Adipocyte (in vitro differentiated cells): ENCODE measurements at regions not wholly inside any gene's neighbourhood (a gene's known extent, or its start where the extent isn't known, plus 50 kb on each side); places are given as distances from the start of the nearest gene placed in this dataset.
A peak's percentile ranks its signal among the peaks of the same experiment; 100 is the strongest.

Source experiments
- DNase-seq: peaks from one replicate; pipeline ENCODE4 v3.0.0-alpha.2; 2015; ENCODE audit warnings: low read depth
- H3K27me3 ChIP-seq: replicated peaks from 2 replicates; pipeline ENCODE4 v1.7.0; 2013; ENCODE audit warnings: mild to moderate bottlenecking, low read length, moderate library complexity; ENCODE audit not compliant: control insufficient read depth, insufficient read depth
- H3K36me3 ChIP-seq: 2 replicates; pipeline ENCODE4 v1.7.0; 2013; ENCODE audit warnings: low read length, mild to moderate bottlenecking, moderate library complexity; ENCODE audit not compliant: control insufficient read depth, insufficient read depth, severe bottlenecking
- H3K4me1 ChIP-seq: 2 replicates; pipeline ENCODE4 v1.7.0; 2013; ENCODE audit warnings: mild to moderate bottlenecking, low read length, moderate library complexity; ENCODE audit not compliant: control insufficient read depth, insufficient read depth
- H3K4me3 ChIP-seq: 2 replicates; pipeline ENCODE4 v1.7.0; 2013; ENCODE audit warnings: mild to moderate bottlenecking, low read length, moderate library complexity
- H3K9ac ChIP-seq: 2 replicates; pipeline ENCODE4 v1.7.0; 2013; ENCODE audit warnings: mild to moderate bottlenecking, low read length, moderate library complexity
- H3K9me3 ChIP-seq: 2 replicates; pipeline ENCODE4 v1.7.0; 2013; ENCODE audit warnings: mild to moderate bottlenecking, low read length, moderate library complexity; ENCODE audit not compliant: control insufficient read depth

DNA sequence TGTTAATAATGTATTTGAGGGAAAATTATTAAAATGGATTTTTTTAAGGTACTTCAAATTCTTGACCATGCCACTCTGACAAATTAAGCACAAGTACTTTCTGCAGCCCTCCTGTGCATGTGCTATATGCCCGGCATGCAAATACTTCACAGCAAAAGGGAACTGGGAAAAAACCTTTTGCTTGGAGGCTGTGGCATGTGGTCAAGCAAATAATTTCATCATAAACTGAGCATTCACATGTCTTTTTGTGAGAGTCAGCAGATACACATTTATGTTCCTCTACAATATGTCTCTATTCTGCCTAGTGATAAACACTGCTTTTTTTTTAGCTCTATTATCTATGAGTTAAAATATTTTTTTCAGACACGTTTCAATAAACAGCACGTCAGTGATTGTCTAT, 53.7 kb upstream of the SEMA3A start:
- peak; percentile 25 for DNase-seq
- Histone ChIP-seq H3K4me1 (peaks cover 13% of the 10 kb centered on the region), H3K36me3 (no peaks in the 10 kb centered on the region), H3K4me3 (no peak overlapping the region), H3K9ac (no peak overlapping the region), H3K27me3 (no peaks in the 10 kb centered on the region), H3K9me3 (no peaks in the 10 kb centered on the region)

GRCh38 chr7:84247591-84247990, 53.0 kb upstream of the SEMA3A start:
- peak; percentile 27 for DNase-seq
- H3K9ac ChIP-seq = no peak overlapping the region

GRCh38 chr7:84245835-84246234, 51.2 kb upstream of the SEMA3A start:
- DNase-seq = no peak
- Histone ChIP-seq H3K9ac (no peak overlapping the region), H3K36me3 (no peaks in the 10 kb centered on the region)

More at GRCh38 chr7:84247591-84247990, 53.0 kb upstream of the SEMA3A start:
- Histone ChIP-seq H3K36me3 (no peaks in the 10 kb centered on the region), H3K4me3 (no peak overlapping the region), H3K9me3 (no peaks in the 10 kb centered on the region), H3K27me3 (no peaks in the 10 kb centered on the region), H3K4me1 (peaks cover 13% of the 10 kb centered on the region)

More at GRCh38 chr7:84245835-84246234, 51.2 kb upstream of the SEMA3A start:
- no peaks in the 10 kb centered on the region for H3K9me3 ChIP-seq
- H3K4me1 ChIP-seq = peaks cover 3% of the 10 kb centered on the region
- no peaks in the 10 kb centered on the region for H3K27me3 ChIP-seq
- H3K4me3 ChIP-seq = no peak overlapping the region
